Liver (tissue), 3 donors: ENCODE measurements at regions not wholly inside any gene's neighbourhood (a gene's known extent, or its start where the extent isn't known, plus 50 kb on each side); places are given as distances from the start of the nearest gene placed in this dataset.

Experiments
- FOXA1 ChIP-seq: IDR thresholded peaks from 2 replicates; pipeline ENCODE4 v1.6.1; 2016; ENCODE audit warnings: antibody characterized with exemption
- GABPA ChIP-seq, 2 donors: IDR thresholded peaks in 1 of 2; conservative IDR thresholded peaks in 1 of 2; 2 replicates each; pipeline ENCODE4 v1.6.1; 2016; ENCODE audit warnings: antibody characterized with exemption in 2 of 2, mild to moderate bottlenecking in 1 of 2, moderate library complexity in 1 of 2
- HNF4A ChIP-seq, 2 donors: conservative IDR thresholded peaks; 2 replicates each; pipeline ENCODE4 v1.6.1; 2016; ENCODE audit warnings: antibody characterized with exemption in 2 of 2, mild to moderate bottlenecking in 2 of 2
- JUND ChIP-seq, 2 donors: IDR thresholded peaks; 2 replicates each; pipeline ENCODE4 v1.6.1; 2016; ENCODE audit warnings: antibody characterized with exemption in 2 of 2
- NR2F2 ChIP-seq: IDR thresholded peaks from 2 replicates; pipeline ENCODE4 v1.6.1; 2016; ENCODE audit warnings: antibody characterized with exemption
- RAD21 ChIP-seq, 2 donors: IDR thresholded peaks; 2 replicates each; pipeline ENCODE4 v1.6.1; 2016; ENCODE audit warnings: antibody characterized with exemption in 2 of 2, mild to moderate bottlenecking in 2 of 2
- SP1 ChIP-seq: IDR thresholded peaks from 2 replicates; pipeline ENCODE4 v1.6.1; 2018; ENCODE audit warnings: antibody characterized with exemption, mild to moderate bottlenecking
- TAF1 ChIP-seq: conservative IDR thresholded peaks from 2 replicates; pipeline ENCODE4 v1.6.1; 2016; ENCODE audit warnings: antibody characterized with exemption, mild to moderate bottlenecking
- YY1 ChIP-seq: IDR thresholded peaks from 2 replicates; pipeline ENCODE4 v1.6.1; 2016; ENCODE audit warnings: antibody characterized with exemption, mild to moderate bottlenecking
- TF ChIP-seq, protein P1 (sequence below): fragments of 150-350 bp; IDR thresholded peaks from 2 replicates; pipeline ENCODE4 v1.5.1; 2017; ENCODE audit warnings: improper control_type of control experiment, low read depth, low read length; ENCODE audit not compliant: missing input control
- TF ChIP-seq, protein P2 (sequence below): IDR thresholded peaks from 2 replicates; pipeline ENCODE4 v1.6.1; 2016; ENCODE audit warnings: antibody characterized with exemption, mild to moderate bottlenecking
- TF ChIP-seq, protein P3 (sequence below): IDR thresholded peaks from 2 replicates; pipeline ENCODE4 v1.6.1; 2016; ENCODE audit warnings: antibody characterized with exemption
- TF ChIP-seq, protein P4 (sequence below): IDR thresholded peaks from 2 replicates; pipeline ENCODE4 v1.6.1; 2016; ENCODE audit warnings: antibody characterized with exemption
- TF ChIP-seq, protein P5 (sequence below): IDR thresholded peaks from 2 replicates; pipeline ENCODE4 v1.6.1; 2016; ENCODE audit warnings: antibody characterized with exemption
- donor health status: healthy.
- donor health status: healthy.

DNA sequence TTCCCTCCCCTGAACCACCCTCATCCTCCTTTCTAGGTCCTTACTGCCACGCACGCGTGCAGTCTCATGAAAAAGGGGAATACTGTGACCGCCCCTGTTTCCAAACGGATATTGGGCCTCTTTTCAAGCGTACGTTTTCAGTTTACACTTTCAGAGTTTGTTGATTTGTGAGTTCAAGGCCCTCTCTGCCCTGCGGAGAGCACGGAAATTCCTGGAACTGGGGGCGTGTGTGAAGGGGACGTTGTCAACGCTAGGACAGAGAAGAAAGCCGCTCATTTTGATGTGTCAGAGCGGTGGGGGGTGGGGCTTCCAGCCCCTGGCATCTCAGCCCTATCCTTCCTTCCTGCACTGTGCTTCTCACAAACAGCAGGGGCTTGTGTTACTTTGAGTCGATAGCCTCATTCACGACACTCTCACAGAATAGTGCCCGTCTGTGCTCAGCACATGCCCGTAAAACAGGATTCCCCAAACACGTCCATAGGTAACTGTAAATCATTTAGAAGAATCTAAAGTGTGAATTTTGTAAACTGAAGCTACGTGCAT is 137.6 kb upstream of the PEG3 start:
- TF ChIP-seq, protein P1, sequence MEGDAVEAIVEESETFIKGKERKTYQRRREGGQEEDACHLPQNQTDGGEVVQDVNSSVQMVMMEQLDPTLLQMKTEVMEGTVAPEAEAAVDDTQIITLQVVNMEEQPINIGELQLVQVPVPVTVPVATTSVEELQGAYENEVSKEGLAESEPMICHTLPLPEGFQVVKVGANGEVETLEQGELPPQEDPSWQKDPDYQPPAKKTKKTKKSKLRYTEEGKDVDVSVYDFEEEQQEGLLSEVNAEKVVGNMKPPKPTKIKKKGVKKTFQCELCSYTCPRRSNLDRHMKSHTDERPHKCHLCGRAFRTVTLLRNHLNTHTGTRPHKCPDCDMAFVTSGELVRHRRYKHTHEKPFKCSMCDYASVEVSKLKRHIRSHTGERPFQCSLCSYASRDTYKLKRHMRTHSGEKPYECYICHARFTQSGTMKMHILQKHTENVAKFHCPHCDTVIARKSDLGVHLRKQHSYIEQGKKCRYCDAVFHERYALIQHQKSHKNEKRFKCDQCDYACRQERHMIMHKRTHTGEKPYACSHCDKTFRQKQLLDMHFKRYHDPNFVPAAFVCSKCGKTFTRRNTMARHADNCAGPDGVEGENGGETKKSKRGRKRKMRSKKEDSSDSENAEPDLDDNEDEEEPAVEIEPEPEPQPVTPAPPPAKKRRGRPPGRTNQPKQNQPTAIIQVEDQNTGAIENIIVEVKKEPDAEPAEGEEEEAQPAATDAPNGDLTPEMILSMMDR, result no peak
- TF ChIP-seq, protein P2, sequence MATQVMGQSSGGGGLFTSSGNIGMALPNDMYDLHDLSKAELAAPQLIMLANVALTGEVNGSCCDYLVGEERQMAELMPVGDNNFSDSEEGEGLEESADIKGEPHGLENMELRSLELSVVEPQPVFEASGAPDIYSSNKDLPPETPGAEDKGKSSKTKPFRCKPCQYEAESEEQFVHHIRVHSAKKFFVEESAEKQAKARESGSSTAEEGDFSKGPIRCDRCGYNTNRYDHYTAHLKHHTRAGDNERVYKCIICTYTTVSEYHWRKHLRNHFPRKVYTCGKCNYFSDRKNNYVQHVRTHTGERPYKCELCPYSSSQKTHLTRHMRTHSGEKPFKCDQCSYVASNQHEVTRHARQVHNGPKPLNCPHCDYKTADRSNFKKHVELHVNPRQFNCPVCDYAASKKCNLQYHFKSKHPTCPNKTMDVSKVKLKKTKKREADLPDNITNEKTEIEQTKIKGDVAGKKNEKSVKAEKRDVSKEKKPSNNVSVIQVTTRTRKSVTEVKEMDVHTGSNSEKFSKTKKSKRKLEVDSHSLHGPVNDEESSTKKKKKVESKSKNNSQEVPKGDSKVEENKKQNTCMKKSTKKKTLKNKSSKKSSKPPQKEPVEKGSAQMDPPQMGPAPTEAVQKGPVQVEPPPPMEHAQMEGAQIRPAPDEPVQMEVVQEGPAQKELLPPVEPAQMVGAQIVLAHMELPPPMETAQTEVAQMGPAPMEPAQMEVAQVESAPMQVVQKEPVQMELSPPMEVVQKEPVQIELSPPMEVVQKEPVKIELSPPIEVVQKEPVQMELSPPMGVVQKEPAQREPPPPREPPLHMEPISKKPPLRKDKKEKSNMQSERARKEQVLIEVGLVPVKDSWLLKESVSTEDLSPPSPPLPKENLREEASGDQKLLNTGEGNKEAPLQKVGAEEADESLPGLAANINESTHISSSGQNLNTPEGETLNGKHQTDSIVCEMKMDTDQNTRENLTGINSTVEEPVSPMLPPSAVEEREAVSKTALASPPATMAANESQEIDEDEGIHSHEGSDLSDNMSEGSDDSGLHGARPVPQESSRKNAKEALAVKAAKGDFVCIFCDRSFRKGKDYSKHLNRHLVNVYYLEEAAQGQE, result no peak
- TF ChIP-seq, protein P3, sequence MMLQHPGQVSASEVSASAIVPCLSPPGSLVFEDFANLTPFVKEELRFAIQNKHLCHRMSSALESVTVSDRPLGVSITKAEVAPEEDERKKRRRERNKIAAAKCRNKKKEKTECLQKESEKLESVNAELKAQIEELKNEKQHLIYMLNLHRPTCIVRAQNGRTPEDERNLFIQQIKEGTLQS, result no peak
- TF ChIP-seq SP1 (peak; percentile 31), TAF1 (no peak), RAD21 (IDR thresholded peaks at IDR 0.05) (peak in 1 of 2 donors; percentile 1), HNF4A (conservative IDR thresholded peaks at IDR 0.05) (no peak), NR2F2 (no peak), JUND (IDR thresholded peaks at IDR 0.05) (no peak), FOXA1 (no peak), GABPA (IDR thresholded peaks at IDR 0.05 in 1 of 2, conservative IDR thresholded peaks at IDR 0.05 in 1 of 2) (no peak), YY1 (no peak)
- TF ChIP-seq, protein P4, sequence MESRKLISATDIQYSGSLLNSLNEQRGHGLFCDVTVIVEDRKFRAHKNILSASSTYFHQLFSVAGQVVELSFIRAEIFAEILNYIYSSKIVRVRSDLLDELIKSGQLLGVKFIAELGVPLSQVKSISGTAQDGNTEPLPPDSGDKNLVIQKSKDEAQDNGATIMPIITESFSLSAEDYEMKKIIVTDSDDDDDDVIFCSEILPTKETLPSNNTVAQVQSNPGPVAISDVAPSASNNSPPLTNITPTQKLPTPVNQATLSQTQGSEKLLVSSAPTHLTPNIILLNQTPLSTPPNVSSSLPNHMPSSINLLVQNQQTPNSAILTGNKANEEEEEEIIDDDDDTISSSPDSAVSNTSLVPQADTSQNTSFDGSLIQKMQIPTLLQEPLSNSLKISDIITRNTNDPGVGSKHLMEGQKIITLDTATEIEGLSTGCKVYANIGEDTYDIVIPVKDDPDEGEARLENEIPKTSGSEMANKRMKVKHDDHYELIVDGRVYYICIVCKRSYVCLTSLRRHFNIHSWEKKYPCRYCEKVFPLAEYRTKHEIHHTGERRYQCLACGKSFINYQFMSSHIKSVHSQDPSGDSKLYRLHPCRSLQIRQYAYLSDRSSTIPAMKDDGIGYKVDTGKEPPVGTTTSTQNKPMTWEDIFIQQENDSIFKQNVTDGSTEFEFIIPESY, result no peak
- TF ChIP-seq, protein P5, sequence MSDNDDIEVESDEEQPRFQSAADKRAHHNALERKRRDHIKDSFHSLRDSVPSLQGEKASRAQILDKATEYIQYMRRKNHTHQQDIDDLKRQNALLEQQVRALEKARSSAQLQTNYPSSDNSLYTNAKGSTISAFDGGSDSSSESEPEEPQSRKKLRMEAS, result no peak
